Muscle layer of duodenum (tissue), 2 donors: ENCODE measurements at regions not wholly inside any gene's neighbourhood (a gene's known extent, or its start where the extent isn't known, plus 50 kb on each side); places are given as distances from the start of the nearest gene placed in this dataset.

ENCODE experiments used
- H3K27ac ChIP-seq: one replicate; pipeline ENCODE4 v1.7.0; 2013; ENCODE audit warnings: mild to moderate bottlenecking, low read length
- H3K27me3 ChIP-seq: one replicate; pipeline ENCODE4 v1.7.0; 2013; ENCODE audit warnings: low read depth, mild to moderate bottlenecking, control low read depth, low read length
- H3K36me3 ChIP-seq, 2 donors: one replicate each; pipeline ENCODE4 v1.7.0; 2013; ENCODE audit warnings: low read length in 2 of 2, control low read depth in 1 of 2, mild to moderate bottlenecking in 1 of 2; ENCODE audit not compliant: insufficient read depth in 2 of 2, control insufficient read depth in 1 of 2
- H3K4me1 ChIP-seq, 2 donors: one replicate each; pipeline ENCODE4 v1.7.0; 2013; ENCODE audit warnings: low read length in 2 of 2, mild to moderate bottlenecking in 2 of 2, control low read depth in 1 of 2, moderate library complexity in 1 of 2; ENCODE audit not compliant: insufficient read depth in 2 of 2, control insufficient read depth in 1 of 2
- H3K4me3 ChIP-seq, 2 donors: one replicate each; pipeline ENCODE4 v1.7.0; 2013; ENCODE audit warnings: low read length in 2 of 2, low read depth in 1 of 2, mild to moderate bottlenecking in 1 of 2
- H3K9me3 ChIP-seq, 2 donors: one replicate each; pipeline ENCODE4 v1.7.0; 2013; ENCODE audit warnings: low read length in 2 of 2, control low read depth in 1 of 2, mild to moderate bottlenecking in 1 of 2; ENCODE audit not compliant: control insufficient read depth in 1 of 2
- donor health status: healthy.

- no peak overlapping the region for H3K27ac ChIP-seq
- H3K9me3 ChIP-seq: no peaks in the 10 kb centered on the region
- no peaks in the 10 kb centered on the region for H3K36me3 ChIP-seq
- no peaks in the 10 kb centered on the region for H3K27me3 ChIP-seq
- no peak overlapping the region for H3K4me3 ChIP-seq
- H3K4me1 ChIP-seq: no peaks in the 10 kb centered on the region
These were observed 64.2 kb downstream of the GJA1 start for GRCh38 chr6:121499666-121500065.

DNA sequence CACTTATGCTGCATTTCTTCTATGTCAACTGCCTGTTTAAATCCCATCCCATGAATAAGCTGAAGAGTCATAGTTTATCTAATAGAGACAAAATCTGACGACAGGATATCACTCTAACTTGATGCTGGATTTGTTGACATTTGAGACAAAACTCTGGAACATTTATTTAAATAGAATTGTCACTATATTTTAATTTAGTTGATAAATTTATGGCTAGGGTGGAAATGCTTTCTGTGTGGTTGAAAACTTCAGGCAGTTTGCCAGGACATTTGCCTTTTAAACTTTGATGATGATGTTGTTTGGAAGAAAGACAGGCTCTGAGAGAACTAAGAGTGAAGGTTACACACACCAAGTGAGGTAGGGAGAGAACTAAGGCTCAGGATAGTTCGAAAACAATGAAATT, 68.1 kb downstream of the GJA1 start:
- Histone ChIP-seq H3K27ac (peak overlapping the region; percentile 12), H3K27me3 (no peaks in the 10 kb centered on the region)

GRCh38 chr6:121504227-121504626, 68.8 kb downstream of the GJA1 start:
- H3K36me3 ChIP-seq: no peaks in the 10 kb centered on the region
- H3K4me3 ChIP-seq: no peak overlapping the region
- H3K27ac ChIP-seq: peak overlapping the region; percentile 12
- no peaks in the 10 kb centered on the region for H3K9me3 ChIP-seq
- H3K4me1 ChIP-seq: no peaks in the 10 kb centered on the region
- no peaks in the 10 kb centered on the region for H3K27me3 ChIP-seq

More for the DNA sequence above, 68.1 kb downstream of the GJA1 start:
- Histone ChIP-seq H3K4me1 (no peaks in the 10 kb centered on the region), H3K9me3 (no peaks in the 10 kb centered on the region), H3K4me3 (no peak overlapping the region), H3K36me3 (no peaks in the 10 kb centered on the region)

GRCh38 chr6:121505284-121505683, 69.8 kb downstream of the GJA1 start:
- no peaks in the 10 kb centered on the region for H3K27me3 ChIP-seq
- H3K4me1 ChIP-seq: no peaks in the 10 kb centered on the region
- H3K4me3 ChIP-seq: no peak overlapping the region
- H3K27ac ChIP-seq: no peak overlapping the region
- H3K36me3 ChIP-seq: no peaks in the 10 kb centered on the region
- H3K9me3 ChIP-seq: no peaks in the 10 kb centered on the region

DNA sequence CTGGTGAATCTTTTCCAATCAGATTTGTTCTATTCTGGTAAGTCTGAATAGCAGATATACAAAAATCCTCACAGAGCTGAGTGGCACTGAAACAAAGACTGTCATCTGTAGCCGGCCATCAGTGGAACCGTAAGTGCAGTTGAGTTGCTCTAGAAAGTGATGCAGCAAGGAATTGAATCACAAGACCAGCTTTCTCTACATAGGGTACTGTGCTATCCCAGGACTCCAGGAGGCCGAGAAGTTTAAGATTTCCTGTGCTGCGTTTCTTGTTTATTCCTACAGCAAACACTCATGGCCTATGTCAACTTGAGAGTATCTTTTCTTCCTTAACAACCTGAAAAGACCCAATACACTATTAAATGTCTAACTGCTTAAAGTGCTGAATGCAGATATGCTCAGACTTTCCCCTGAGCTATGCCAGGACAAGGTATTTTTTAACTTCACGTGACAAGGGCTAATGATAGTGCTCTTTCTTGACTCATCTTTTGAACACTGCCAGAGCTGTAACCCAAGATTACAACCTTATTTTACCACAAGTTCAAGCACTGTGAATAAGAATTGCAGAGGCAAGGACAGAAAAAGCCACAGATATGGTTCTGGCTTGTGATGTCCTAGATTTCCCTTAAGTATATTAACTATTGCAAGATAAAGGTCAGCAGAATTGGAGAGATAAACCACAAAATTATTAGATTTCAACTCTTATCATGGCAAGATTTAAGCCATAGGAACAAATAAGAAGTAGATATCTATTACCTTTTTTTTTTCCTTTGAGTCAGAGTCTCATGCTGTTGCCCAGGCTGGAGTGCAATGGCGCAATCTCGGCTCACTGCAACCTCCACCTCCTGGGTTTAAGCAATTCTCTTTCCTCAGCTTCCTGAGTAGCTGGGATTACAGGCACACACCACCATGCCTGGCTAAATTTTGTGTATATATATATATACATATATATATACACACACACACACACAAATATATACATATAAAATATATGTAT, 71.6 kb downstream of the GJA1 start:
- Histone ChIP-seq H3K4me3 (no peak overlapping the region), H3K27ac (peak overlapping the region; percentile 65), H3K9me3 (no peaks in the 10 kb centered on the region), H3K4me1 (no peaks in the 10 kb centered on the region), H3K27me3 (no peaks in the 10 kb centered on the region), H3K36me3 (no peaks in the 10 kb centered on the region)

GRCh38 chr6:121510568-121511177, 75.2 kb downstream of the GJA1 start:
- no peak overlapping the region for H3K27ac ChIP-seq

GRCh38 chr6:121515630-121516265, 80.3 kb downstream of the GJA1 start:
- no peak overlapping the region for H3K27ac ChIP-seq
- H3K9me3 ChIP-seq: no peaks in the 10 kb centered on the region
- peaks cover 0 to 3% of the 10 kb centered on the region in 2 donors for H3K36me3 ChIP-seq
- no peaks in the 10 kb centered on the region for H3K27me3 ChIP-seq
- no peak overlapping the region for H3K4me3 ChIP-seq
- no peaks in the 10 kb centered on the region for H3K4me1 ChIP-seq

More at GRCh38 chr6:121510568-121511177, 75.2 kb downstream of the GJA1 start:
- H3K4me3 ChIP-seq: no peak overlapping the region
- H3K27me3 ChIP-seq: no peaks in the 10 kb centered on the region
- no peaks in the 10 kb centered on the region for H3K36me3 ChIP-seq
- H3K4me1 ChIP-seq: no peaks in the 10 kb centered on the region
- H3K9me3 ChIP-seq: no peaks in the 10 kb centered on the region

GRCh38 chr6:121516331-121516730, 80.9 kb downstream of the GJA1 start:
- Histone ChIP-seq H3K9me3 (no peaks in the 10 kb centered on the region), H3K4me3 (no peak overlapping the region), H3K27ac (no peak overlapping the region), H3K36me3 (peaks cover 0 to 7% of the 10 kb centered on the region in 2 donors), H3K4me1 (no peaks in the 10 kb centered on the region), H3K27me3 (no peaks in the 10 kb centered on the region)

DNA sequence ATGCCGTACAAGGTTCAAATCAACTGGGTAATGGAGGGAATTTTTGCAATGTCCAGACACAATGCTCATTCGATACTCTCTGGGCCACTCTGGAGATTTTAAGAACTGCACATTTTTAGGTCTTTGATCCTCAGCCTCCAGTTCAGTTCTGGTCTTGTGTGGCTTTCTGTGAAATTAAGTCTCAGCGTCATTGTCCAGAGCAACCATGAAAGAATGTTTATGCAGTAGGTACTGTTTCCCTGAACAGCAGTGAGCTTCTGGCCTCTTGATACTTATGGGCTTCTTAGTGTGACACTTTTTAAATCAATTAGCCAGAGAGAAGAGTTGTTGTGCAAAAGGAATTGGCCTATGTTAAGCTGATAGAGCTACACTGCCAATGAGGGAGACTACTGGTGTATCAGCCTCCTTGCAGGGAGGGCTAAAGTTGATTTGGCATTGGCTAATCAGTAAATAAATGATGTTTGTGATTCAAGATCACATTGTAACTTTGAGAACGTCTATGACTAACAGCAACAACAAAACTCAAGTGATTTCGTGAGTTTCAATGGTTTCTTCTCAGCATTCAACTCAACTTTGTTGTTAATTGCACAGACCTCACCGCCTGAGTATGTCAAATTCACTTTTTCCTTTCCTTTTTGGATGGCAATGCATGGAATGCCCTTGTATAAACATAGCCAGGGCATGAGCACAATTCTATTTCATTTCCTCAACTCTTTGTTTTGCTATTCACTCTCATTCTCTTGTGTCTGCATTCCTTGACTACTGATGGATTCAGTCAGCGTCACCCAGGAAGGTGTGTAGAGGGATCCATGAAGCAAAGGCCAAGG, 85.1 kb downstream of the GJA1 start:
- Histone ChIP-seq H3K4me1 (no peaks in the 10 kb centered on the region), H3K27ac (peak overlapping the region; percentile 82), H3K4me3 (no peak overlapping the region), H3K36me3 (peaks cover 0 to 18% of the 10 kb centered on the region in 2 donors), H3K27me3 (no peaks in the 10 kb centered on the region), H3K9me3 (no peaks in the 10 kb centered on the region)

DNA sequence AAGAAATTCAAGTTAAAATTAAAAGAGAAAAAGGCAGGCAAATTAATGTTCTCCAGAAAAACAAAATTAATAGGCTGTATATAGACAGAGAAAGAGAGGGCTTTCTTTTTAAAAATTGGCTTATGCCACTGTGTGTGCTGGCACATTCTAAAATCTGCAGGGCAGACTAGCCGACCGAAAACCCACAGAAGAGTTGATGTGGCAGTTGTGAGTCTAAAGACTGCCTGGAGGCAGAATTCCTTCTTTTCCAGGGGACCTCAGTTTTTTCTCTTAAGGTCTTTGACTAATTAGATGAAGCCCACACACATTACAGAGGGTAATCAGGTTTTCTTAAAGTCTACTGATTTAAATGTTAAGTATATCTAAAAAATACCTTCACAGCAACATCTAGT, 85.7 kb downstream of the GJA1 start:
- Histone ChIP-seq H3K27me3 (no peaks in the 10 kb centered on the region), H3K27ac (peak overlapping the region; percentile 82)

More for the DNA sequence above, 85.7 kb downstream of the GJA1 start:
- Histone ChIP-seq H3K4me3 (no peak overlapping the region), H3K4me1 (no peaks in the 10 kb centered on the region), H3K36me3 (peaks cover 0 to 18% of the 10 kb centered on the region in 2 donors), H3K9me3 (no peaks in the 10 kb centered on the region)
